ENCODE measurements at regions not wholly inside any gene's neighbourhood (a gene's known extent, or its start where the extent isn't known, plus 50 kb on each side); places are given as distances from the start of the nearest gene placed in this dataset.

DNA sequence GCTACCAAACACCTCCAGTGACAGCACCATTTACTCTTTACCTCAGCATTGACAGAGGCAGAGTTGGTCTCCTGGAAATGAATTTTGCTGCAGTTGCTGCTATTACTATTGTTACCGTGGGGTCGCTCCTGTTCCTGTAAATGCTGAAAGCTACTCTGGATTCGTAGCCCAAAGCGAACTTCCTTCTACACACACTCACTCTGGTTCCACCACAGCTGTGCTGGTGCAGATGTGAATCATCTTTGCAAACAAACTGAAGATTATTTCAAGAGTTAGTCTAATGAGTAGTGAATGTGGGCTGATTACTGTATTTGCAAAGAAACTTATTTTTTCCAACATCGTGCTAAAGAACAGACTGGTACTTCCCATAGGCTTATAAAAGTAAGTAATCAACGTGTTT, 304.0 kb downstream of the LPIN1 start:
- Histone ChIP-seq H3K79me2 (ENCODE audit: control insufficient read depth, insufficient read depth, low read length) (no peaks in the 10 kb centered on the region), H3K4me2 (replicated peaks; ENCODE audit: low read depth, low read length, poor library complexity, severe bottlenecking) (peak overlapping the region; percentile 41), H3K27ac (ENCODE audit: low read length in 2 of 2) (no peak overlapping the region), H3K4me1 (ENCODE audit: control insufficient read depth in 2 of 2, insufficient read depth in 2 of 2, low read length in 2 of 2) (peaks cover 61 to 68% of the 10 kb centered on the region in 2 donors), H3K9me3 (ENCODE audit: control extremely low read depth in 1 of 3, control insufficient read depth in 2 of 3, insufficient read depth in 1 of 3, low read length in 2 of 3) (no peaks in the 10 kb centered on the region), H3K36me3 (replicated peaks in 1 of 2; ENCODE audit: control extremely low read depth in 1 of 2, control insufficient read depth in 1 of 2, extremely low read depth in 1 of 2, insufficient read depth in 2 of 2, low read length in 1 of 2) (no peaks in the 10 kb centered on the region), H4K20me1 (ENCODE audit: control insufficient read depth, insufficient read depth, low read length, poor library complexity, severe bottlenecking) (no peaks in the 10 kb centered on the region), H2AFZ (ENCODE audit: insufficient read depth, low read depth, low read length, poor library complexity, severe bottlenecking) (peak overlapping the region; percentile 13), H3K27me3 (replicated peaks in 1 of 4; ENCODE audit: control extremely low read depth in 1 of 4, control insufficient read depth in 3 of 4, insufficient read depth in 4 of 4, low read length in 3 of 4) (no peaks in the 10 kb centered on the region), H3K9ac (ENCODE audit: low read length) (no peak overlapping the region), H3K4me3 (ENCODE audit: control extremely low read depth in 1 of 5, extremely low read depth in 1 of 5, insufficient read depth in 1 of 5, low read depth in 2 of 5, low read length in 4 of 5) (peak overlapping the region in 1 of 5 experiments; percentile 7)
- POLR2A ChIA-PET: no interaction called here
- Mint-ChIP-seq H3K9me3 (ENCODE audit: insufficient read depth) (no peaks in the 10 kb centered on the region), H3K27me3 (no peaks in the 10 kb centered on the region), H3K4me1 (peaks cover 73% of the 10 kb centered on the region), H3K4me3 (peak overlapping the region; percentile 64), H3K27ac (peak overlapping the region; percentile 67)
- CTCF ChIA-PET: interaction anchor here (1.1 to 1.4 kb wide), 3 partner anchors 12 to 39 kb away, joined by 3 read pairs; no protein-coding TSS in a partner anchor
- no peak for TF ChIP-seq EZH2 (IDR thresholded peaks at IDR 0.05; ENCODE audit: borderline replicate concordance, insufficient read depth, low read depth, low read length, poor library complexity, severe bottlenecking)
- TF ChIP-seq, protein P1, sequence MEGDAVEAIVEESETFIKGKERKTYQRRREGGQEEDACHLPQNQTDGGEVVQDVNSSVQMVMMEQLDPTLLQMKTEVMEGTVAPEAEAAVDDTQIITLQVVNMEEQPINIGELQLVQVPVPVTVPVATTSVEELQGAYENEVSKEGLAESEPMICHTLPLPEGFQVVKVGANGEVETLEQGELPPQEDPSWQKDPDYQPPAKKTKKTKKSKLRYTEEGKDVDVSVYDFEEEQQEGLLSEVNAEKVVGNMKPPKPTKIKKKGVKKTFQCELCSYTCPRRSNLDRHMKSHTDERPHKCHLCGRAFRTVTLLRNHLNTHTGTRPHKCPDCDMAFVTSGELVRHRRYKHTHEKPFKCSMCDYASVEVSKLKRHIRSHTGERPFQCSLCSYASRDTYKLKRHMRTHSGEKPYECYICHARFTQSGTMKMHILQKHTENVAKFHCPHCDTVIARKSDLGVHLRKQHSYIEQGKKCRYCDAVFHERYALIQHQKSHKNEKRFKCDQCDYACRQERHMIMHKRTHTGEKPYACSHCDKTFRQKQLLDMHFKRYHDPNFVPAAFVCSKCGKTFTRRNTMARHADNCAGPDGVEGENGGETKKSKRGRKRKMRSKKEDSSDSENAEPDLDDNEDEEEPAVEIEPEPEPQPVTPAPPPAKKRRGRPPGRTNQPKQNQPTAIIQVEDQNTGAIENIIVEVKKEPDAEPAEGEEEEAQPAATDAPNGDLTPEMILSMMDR (IDR thresholded peaks at IDR 0.05): no peak
- intact Hi-C loops (cut with micrococcal nuclease): loop anchor here (2.0 to 10.0 kb wide), 2 partner anchors 18 to 46 kb away; no protein-coding TSS in a partner anchor
- no CpG with 5 or more reads among the region's 6 CpGs for WGBS (ENCODE audit: insufficient coverage)
- peak; percentile 65 for DNase-seq
- ATAC-seq (ENCODE audit: low read depth): peak; percentile 69

DNA sequence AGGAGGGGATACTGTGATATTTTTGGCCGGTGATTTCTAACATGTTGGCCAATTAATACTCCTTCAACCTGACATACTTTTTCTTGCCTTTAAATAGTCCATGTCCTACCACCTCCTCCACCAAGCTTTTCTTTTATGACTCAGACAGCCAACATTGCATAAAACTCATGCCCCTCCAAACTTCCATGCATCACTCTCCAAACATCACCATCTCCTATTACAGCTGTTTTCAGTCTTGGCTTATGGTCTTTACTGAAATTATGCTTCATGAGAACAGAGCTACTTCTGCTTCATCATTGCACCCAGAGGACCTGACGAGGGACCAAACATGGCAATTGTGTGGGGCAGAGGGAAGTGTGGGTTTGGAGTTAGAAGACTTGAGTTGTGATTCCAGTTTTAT, 305.4 kb downstream of the LPIN1 start:
- intact Hi-C loops (cut with micrococcal nuclease): loop anchor here (2.0 to 10.0 kb wide), 2 partner anchors 19 to 47 kb away; no protein-coding TSS in a partner anchor
- H4K20me1 ChIP-seq (ENCODE audit: control insufficient read depth, insufficient read depth, low read length, poor library complexity, severe bottlenecking): no peaks in the 10 kb centered on the region
- H3K4me3 ChIP-seq (ENCODE audit: control extremely low read depth in 1 of 5, extremely low read depth in 1 of 5, insufficient read depth in 1 of 5, low read depth in 2 of 5, low read length in 4 of 5): no peak overlapping the region
- ATAC-seq (ENCODE audit: low read depth): no peak
- no peak overlapping the region for H3K27ac Mint-ChIP-seq
- H3K4me1 Mint-ChIP-seq: peaks cover 75% of the 10 kb centered on the region
- H3K4me3 Mint-ChIP-seq: no peak overlapping the region
- WGBS (ENCODE audit: insufficient coverage): no CpG with 5 or more reads among the region's 2 CpGs
- ChIA-PET POLR2A (no interaction called here), CTCF (interaction anchor here (0.7 to 1.4 kb wide), 3 partner anchors 11 to 38 kb away, joined by 3 read pairs; no protein-coding TSS in a partner anchor)
- TF ChIP-seq, protein P1 (IDR thresholded peaks at IDR 0.05): no peak
- TF ChIP-seq EZH2 (IDR thresholded peaks at IDR 0.05; ENCODE audit: borderline replicate concordance, insufficient read depth, low read depth, low read length, poor library complexity, severe bottlenecking): no peak
- H3K4me2 ChIP-seq (replicated peaks; ENCODE audit: low read depth, low read length, poor library complexity, severe bottlenecking): no peak overlapping the region
- no peak overlapping the region for H3K9ac ChIP-seq (ENCODE audit: low read length)
- H3K27me3 Mint-ChIP-seq: no peaks in the 10 kb centered on the region
- H3K36me3 ChIP-seq (replicated peaks in 1 of 2; ENCODE audit: control extremely low read depth in 1 of 2, control insufficient read depth in 1 of 2, extremely low read depth in 1 of 2, insufficient read depth in 2 of 2, low read length in 1 of 2): no peaks in the 10 kb centered on the region
- peaks cover 60 to 67% of the 10 kb centered on the region in 2 donors for H3K4me1 ChIP-seq (ENCODE audit: control insufficient read depth in 2 of 2, insufficient read depth in 2 of 2, low read length in 2 of 2)
- H3K9me3 Mint-ChIP-seq (ENCODE audit: insufficient read depth): no peaks in the 10 kb centered on the region
- H2AFZ ChIP-seq (ENCODE audit: insufficient read depth, low read depth, low read length, poor library complexity, severe bottlenecking): no peak overlapping the region
- H3K27me3 ChIP-seq (replicated peaks in 1 of 4; ENCODE audit: control extremely low read depth in 1 of 4, control insufficient read depth in 3 of 4, insufficient read depth in 4 of 4, low read length in 3 of 4): no peaks in the 10 kb centered on the region
- H3K9me3 ChIP-seq (ENCODE audit: control extremely low read depth in 1 of 3, control insufficient read depth in 2 of 3, insufficient read depth in 1 of 3, low read length in 2 of 3): no peaks in the 10 kb centered on the region
- H3K27ac ChIP-seq (ENCODE audit: low read length in 2 of 2): no peak overlapping the region
- H3K79me2 ChIP-seq (ENCODE audit: control insufficient read depth, insufficient read depth, low read length): no peaks in the 10 kb centered on the region
- DNase-seq: no peak

Measured in B cell (primary cell).